ENCODE measurements at regions not wholly inside any gene's neighbourhood (a gene's known extent, or its start where the extent isn't known, plus 50 kb on each side); places are given as distances from the start of the nearest gene placed in this dataset.

- TF ChIP-seq ZNF398 (CRISPR knock-in tag; IDR thresholded peaks at IDR 0.05) (no peak), HDGF (IDR thresholded peaks at IDR 0.05) (no peak), CC2D1A (IDR thresholded peaks at IDR 0.05) (no peak), ESRRB (CRISPR knock-in tag; IDR thresholded peaks at IDR 0.05; ENCODE audit: borderline replicate concordance) (no peak)
- TF ChIP-seq, protein P1, sequence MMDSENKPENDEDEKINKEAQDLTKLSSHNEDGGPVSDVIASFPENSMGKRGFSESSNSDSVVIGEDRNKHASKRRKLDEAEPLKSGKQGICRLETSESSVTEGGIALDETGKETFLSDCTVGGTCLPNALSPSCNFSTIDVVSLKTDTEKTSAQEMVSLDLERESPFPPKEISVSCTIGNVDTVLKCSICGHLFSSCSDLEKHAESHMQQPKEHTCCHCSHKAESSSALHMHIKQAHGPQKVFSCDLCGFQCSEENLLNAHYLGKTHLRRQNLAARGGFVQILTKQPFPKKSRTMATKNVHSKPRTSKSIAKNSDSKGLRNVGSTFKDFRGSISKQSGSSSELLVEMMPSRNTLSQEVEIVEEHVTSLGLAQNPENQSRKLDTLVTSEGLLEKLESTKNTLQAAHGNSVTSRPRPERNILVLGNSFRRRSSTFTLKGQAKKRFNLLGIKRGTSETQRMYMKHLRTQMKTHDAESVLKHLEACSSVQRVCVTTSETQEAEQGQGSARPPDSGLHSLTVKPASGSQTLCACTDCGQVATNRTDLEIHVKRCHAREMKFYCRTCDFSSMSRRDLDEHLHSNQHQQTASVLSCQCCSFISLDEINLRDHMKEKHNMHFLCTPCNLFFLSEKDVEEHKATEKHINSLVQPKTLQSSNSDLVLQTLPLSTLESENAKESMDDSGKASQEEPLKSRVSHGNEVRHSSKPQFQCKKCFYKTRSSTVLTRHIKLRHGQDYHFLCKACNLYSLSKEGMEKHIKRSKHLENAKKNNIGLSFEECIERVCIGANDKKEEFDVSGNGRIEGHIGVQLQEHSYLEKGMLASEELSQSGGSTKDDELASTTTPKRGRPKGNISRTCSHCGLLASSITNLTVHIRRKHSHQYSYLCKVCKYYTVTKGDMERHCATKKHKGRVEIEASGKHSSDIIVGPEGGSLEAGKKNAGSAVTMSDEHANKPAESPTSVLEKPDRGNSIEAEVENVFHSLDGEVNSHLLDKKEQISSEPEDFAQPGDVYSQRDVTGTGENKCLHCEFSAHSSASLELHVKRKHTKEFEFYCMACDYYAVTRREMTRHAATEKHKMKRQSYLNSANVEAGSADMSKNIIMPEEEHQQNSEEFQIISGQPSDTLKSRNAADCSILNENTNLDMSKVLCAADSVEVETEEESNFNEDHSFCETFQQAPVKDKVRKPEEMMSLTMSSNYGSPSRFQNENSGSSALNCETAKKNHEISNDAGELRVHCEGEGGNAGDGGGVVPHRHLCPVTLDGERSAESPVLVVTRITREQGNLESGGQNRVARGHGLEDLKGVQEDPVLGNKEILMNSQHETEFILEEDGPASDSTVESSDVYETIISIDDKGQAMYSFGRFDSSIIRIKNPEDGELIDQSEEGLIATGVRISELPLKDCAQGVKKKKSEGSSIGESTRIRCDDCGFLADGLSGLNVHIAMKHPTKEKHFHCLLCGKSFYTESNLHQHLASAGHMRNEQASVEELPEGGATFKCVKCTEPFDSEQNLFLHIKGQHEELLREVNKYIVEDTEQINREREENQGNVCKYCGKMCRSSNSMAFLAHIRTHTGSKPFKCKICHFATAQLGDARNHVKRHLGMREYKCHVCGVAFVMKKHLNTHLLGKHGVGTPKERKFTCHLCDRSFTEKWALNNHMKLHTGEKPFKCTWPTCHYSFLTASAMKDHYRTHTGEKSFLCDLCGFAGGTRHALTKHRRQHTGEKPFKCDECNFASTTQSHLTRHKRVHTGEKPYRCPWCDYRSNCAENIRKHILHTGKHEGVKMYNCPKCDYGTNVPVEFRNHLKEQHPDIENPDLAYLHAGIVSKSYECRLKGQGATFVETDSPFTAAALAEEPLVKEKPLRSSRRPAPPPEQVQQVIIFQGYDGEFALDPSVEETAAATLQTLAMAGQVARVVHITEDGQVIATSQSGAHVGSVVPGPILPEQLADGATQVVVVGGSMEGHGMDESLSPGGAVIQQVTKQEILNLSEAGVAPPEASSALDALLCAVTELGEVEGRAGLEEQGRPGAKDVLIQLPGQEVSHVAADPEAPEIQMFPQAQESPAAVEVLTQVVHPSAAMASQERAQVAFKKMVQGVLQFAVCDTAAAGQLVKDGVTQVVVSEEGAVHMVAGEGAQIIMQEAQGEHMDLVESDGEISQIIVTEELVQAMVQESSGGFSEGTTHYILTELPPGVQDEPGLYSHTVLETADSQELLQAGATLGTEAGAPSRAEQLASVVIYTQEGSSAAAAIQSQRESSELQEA (IDR thresholded peaks at IDR 0.05; ENCODE audit: low read depth) = no peak
Measured at GRCh38 chr3:87836026-87836425, 222.8 kb downstream of the CGGBP1 start (continued).
